HG03139 (cell line): ENCODE measurements at regions not wholly inside any gene's neighbourhood (a gene's known extent, or its start where the extent isn't known, plus 50 kb on each side); places are given as distances from the start of the nearest gene placed in this dataset.

Source experiments
- ATAC-seq: cut with Tn5 transposase; IDR thresholded peaks from one replicate; pipeline ENCODE4 v1.9.1; 2021; ENCODE audit not compliant: unreplicated experiment

- ATAC-seq = no peak
Measured at GRCh38 chr9:12065686-12066085, 627.5 kb upstream of the TYRP1 start.

- no peak for ATAC-seq
Measured at GRCh38 chr9:12066455-12067035, 626.6 kb upstream of the TYRP1 start.

DNA sequence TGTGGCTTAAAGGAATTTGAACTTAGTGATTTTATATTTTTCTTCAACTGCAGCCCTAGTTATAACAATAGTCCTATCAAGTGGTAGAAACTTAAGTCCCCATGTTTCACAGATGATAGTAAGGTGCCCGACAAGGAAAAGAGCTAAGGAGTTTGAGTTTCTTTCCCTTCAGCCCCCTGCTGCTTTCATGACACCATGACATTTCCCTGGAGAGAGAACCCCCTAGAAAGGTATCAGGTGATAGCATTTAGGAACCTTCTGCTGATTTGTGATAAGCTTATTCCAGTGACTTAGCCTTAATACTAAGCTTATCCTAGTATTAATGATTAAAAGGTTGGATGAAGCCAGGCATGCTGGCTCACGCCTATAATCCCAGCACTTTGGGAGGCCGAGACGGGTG, 623.8 kb upstream of the TYRP1 start:
- ATAC-seq = no peak

GRCh38 chr9:12085399-12085798, 607.8 kb upstream of the TYRP1 start:
- ATAC-seq = no peak

GRCh38 chr9:12091865-12092527, 601.2 kb upstream of the TYRP1 start:
- ATAC-seq = no peak

- no peak for ATAC-seq
Measured at GRCh38 chr9:12094046-12094445, 599.1 kb upstream of the TYRP1 start.

DNA sequence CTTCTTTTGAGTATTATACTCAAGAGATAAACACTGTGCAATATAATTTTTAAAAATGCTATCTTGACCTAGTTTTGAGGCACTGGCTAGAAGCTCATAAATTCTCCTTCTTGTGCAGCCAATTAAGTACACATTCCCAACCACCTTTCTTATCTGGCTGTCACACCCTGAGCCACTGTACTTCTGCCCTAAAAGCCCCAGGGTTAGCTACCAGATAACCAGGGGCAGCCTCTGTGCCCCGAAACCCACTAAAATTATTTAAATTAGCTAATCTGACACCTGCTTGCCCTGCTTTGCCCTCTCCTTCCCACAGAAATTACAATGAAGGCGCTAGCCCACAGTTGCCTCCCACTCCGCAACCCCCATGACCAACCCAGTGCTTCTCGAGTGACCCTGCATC, 597.3 kb upstream of the TYRP1 start:
- ATAC-seq = no peak

GRCh38 chr9:12133416-12133815, 559.8 kb upstream of the TYRP1 start:
- ATAC-seq = no peak

DNA sequence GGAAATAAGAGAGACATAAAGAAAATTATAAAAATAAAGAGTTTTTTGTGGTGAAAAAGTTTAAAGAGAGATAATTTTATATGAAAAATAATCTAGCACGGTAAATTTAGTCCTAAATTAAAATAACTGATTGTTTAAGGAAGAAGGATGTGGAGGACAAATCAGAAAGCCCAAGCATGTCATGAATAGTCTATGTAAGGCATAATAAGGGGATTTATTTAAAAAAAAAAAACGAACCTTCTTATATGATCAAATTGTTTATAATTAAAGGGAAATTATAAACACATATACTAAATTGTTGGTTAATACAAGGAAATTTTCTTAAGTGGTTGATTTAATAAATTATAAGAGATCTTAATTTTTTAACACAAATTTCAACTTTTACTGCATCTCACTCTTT, 551.8 kb upstream of the TYRP1 start:
- ATAC-seq = no peak

- ATAC-seq = no peak
Measured at GRCh38 chr9:12155401-12156134, 537.6 kb upstream of the TYRP1 start.

DNA sequence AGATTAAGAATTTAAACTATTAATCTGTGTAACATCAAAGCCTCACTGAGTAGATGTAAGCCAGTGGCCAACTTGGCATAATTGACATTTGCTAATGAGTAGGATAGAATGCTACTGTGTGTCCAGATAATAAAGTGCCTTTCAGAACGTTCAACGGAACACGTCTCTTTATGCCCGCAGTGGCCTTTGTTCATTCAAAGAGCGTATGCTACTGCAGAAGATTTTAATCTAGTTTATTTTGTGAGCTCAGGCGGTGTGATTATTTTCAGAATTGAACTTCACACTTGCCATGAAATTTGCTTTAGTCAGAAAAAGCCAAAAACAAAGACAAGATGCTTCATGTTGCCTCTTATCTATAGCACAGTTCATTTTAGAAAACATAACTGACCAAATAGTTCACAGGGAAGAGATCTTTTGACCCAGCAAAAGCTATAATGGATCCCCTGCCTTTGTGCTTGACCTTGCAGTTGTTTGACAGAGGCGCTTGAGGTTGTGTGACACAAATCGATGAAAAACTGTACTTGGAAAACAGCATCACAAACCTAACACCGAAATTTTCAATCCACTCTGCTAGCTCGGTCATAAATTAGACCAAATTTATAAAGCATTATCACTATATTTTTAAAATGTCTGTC, 530.9 kb upstream of the TYRP1 start:
- no peak for ATAC-seq

DNA sequence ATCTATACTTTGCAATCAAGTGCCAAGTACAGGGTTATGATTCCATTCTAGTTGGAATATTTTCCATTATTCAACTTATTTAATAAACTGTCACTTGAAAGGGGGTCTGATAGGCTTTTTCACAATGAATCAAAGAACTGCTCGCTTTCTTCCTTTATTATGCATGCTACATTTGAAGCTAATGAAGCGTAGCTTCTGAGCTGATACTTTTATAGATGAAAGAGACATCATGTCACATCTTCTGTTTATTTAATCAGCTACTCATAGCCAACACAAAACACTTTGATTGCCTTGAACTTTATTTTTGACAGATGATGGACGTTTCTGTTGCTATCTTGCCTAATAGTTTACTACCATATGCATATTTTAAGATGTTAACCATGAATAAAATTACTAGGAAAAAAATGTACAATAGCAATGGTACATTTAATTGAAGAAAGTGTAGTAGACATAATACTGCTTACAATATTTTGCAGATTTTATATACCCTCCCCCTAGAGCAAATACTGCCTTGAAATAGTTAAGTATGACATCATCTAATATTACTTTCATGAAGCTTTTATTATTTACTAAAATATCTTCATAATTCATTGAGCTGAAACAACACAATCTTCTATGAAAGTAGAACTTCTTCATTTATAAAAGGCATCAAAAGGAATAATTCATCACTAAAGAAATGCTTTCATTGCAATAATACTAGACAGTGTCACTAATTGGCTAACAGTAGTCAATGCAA, 529.3 kb upstream of the TYRP1 start:
- no peak for ATAC-seq

- ATAC-seq = no peak
Measured at GRCh38 chr9:12166518-12166917, 526.7 kb upstream of the TYRP1 start.

GRCh38 chr9:12170456-12170855, 522.7 kb upstream of the TYRP1 start:
- no peak for ATAC-seq

DNA sequence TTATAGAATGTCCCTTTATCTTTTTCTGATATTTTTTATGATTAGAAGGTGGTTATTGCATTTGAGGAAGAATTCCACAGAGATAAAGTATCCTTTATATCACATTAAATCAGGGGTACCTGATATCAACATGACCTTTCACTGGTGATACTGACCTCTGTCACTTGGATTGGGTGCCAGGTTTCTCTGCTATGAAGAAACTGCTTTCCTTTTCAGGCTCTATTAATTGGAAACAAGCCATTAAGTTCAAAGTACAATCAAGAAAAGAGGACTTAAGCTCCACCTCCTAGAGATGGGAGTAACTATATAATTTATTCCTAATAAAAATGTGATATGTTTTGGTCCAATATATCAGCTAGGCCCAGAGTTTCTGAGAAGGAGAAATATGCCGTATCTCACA, 514.6 kb upstream of the TYRP1 start:
- no peak for ATAC-seq

- no peak for ATAC-seq
Measured at GRCh38 chr9:12182806-12183205, 510.4 kb upstream of the TYRP1 start.

DNA sequence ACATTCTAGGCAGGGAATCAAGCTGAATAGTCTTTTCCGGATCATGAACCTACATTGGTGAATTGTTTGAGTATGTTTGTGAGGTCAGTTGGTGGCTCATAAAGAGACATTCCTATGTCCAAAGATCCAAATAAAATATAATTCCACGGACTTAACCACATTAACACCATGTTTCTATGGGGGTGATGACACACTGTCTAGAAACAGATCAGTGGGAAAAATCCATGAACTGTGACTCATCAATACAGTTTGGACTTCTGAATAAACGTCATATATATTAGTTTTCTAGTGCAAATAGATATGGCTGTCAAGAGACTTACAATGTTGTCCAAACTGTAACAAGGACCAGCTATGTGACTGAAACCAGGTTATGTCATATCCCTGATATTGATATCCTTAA, 509.9 kb upstream of the TYRP1 start:
- no peak for ATAC-seq

GRCh38 chr9:12185856-12186255, 507.3 kb upstream of the TYRP1 start:
- ATAC-seq = no peak

DNA sequence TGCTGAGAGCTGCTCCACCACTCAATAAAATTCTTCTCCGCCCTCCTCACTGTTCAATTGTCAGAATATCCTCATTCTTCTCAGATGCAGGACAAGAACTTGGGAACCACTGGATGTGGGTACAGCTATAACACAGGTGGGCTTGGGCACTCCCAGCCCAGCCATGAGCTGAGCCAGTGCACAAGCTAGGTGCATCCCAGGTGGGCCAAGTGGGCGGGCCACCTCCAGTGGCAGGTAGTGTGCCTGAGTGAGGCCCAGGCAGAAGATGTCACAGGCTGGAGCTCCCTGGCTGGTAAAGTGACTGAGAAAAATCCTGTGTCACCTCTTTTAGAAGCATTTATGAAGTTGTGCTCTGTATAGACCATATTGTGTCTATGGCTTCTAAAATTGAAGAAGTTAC, 501.6 kb upstream of the TYRP1 start:
- no peak for ATAC-seq

GRCh38 chr9:12194731-12195130, 498.5 kb upstream of the TYRP1 start:
- no peak for ATAC-seq

GRCh38 chr9:12195456-12195855, 497.7 kb upstream of the TYRP1 start:
- no peak for ATAC-seq
